ENCODE measurements at regions not wholly inside any gene's neighbourhood (a gene's known extent, or its start where the extent isn't known, plus 50 kb on each side); places are given as distances from the start of the nearest gene placed in this dataset.

GRCh38 chr13:78182813-78183212 lies 264.2 kb upstream of the EDNRB start:
- TF ChIP-seq CTCF (IDR thresholded peaks at IDR 0.05 in 4 of 5, conservative IDR thresholded peaks at IDR 0.05 in 1 of 5) (no peak), POLR2A (IDR thresholded peaks at IDR 0.05) (no peak)
